ENCODE measurements at regions not wholly inside any gene's neighbourhood (a gene's known extent, or its start where the extent isn't known, plus 50 kb on each side); places are given as distances from the start of the nearest gene placed in this dataset.
"Not testable (repeated sequence)": the region's sequence is repeated elsewhere in the genome, so short reads cannot be mapped to it uniquely, and the experiment has no call there.

DNA sequence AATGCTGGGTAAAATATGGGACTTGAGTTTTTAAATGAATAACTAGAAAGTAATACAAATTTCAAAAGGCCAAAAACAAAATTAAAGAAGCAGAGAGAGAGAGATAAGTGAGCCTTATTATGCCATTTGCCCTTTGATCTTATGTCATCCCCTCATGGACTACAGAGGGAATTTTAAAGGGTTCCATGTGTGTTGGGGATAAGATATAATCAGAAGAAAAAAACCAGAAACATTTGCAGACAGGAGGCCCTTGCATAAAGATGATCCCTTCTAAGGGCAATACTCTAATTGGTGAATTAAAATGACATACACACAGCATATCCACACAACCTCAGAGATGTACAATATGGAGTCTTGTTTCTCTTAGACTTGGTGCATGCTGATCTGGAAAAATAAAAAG lies 406.6 kb upstream of the LARGE1 start:
- DNase-seq, result no peak

DNA sequence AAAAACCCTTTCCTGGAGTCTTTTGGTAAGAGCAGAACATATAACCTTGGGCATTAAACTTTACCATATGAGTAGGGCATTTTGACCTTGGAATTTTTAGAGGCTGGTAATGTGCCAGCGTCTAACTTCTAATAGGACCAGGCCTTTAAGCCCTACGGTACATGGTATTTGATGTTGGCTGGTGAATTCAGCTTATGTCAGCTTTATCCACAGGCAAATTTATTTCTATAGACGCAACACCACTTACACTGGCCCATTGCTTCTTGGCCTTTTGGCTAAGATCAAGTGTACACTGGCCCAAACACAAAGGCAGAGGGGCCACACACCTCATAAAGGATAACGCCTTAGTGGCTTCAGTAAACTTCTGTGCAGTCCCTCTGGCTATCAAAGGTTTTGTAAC lies 410.2 kb upstream of the LARGE1 start:
- no peak for DNase-seq

DNA sequence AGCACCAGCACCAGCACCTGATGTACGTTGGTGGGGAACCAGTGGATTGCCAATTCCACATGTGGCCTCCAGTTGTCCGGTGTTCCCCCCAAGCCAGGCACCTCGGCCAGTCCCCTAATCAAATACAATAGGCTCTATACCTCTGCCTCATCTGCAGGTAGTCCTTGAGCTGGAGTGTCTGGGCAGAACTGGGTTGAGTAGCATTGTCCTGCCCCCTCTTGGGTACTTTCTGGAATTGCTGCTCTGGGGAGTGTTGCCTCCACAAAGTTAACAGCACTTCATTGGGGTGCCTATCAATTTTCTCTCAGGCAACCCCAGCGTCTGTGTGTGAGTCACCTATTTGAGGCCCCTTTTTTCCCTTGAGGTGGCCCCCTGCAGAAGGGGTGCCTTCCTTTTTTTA lies 413.0 kb upstream of the LARGE1 start:
- DNase-seq, result no peak

DNA sequence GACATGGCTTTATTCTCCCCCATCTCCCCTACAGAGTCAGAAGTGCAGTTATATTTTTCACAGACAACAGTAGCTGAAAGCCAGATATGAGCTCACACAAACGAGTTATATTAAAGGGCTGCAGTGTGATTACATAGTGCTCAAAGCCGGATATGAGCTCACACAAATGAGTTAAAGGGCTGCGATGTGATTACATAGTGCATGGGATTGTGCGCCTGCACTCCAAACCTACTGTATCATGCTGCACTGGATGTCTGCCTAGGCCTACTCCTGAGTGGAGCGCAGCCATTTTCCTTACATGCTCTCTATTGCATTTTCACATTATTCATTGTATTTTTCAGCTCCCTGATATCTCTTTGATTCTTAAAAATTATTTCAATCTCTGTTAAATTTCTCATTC lies 414.6 kb upstream of the LARGE1 start:
- no peak for DNase-seq

DNA sequence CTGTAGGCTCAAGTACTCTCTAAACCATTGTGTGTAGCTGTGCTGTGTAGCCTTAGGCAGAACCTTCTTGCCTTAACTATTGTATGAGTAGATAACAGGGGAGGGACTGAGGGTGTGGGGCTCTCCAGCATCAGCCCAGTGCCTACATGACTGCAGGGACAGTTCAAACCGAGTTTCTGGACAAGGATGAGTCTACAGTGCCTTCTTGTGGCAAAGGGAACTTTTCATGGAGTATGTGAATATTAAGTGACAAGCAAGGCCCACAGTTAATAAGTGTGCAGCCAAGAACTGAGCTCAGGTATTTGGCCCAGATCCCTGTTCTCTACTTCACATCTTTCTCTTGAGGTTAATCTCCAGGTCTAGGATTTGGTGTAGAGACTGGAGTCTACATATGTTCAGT lies 424.4 kb upstream of the LARGE1 start:
- no peak for DNase-seq

DNA sequence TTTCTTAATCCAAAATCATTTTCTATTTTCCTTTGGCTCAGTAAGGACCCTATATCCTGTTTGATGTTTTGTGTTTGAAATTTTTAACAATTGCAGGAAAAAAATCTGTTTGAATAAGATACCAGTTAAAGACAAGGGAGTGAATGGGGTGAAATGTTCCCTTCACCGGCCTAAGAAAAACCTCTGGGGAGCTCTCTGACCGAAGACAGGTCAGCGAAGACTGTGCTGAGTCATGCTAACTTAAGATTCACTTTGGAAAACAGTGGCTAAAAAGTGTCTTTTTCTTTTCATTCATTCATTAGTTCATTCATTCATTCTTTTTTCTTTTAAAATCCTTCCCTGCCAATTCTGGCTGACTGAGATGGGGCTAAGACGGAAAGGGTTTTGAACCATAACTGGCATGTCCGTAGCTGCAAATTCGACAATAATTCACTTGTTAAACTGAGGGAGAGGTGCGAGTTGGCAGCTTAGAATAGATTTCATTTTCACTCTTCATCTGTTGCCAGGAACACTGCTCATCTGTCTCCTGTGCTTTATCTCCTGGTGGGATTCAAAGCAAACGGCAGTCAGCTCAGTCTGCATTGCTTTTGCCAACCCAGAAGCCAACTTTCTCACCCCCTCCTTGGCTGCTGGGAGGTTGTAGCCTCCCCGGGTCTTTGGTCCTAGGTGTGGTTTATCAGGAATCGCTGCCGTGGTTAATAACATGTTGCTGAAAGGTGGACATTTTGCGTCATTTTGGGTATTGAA lies 434.0 kb upstream of the LARGE1 start:
- no peak for DNase-seq

DNA sequence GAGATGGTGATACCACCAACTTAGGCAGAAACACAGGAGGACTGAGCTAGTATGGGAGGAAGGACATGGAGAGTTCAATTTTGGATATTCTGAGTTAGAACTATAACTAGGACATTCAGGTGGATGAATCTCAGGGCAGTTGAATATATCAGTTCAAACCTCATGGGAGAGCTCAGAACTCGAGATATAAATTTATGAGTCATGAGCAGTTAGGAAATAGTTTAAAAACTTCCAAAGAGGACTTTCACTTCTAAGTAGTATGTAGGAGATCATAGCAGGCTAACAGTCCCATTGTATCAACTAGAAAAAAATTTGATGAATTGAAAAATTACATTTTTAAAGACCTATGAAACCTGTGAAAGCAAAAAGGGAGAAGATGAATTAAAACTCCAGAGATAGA lies 436.2 kb upstream of the LARGE1 start:
- DNase-seq, result no peak

DNA sequence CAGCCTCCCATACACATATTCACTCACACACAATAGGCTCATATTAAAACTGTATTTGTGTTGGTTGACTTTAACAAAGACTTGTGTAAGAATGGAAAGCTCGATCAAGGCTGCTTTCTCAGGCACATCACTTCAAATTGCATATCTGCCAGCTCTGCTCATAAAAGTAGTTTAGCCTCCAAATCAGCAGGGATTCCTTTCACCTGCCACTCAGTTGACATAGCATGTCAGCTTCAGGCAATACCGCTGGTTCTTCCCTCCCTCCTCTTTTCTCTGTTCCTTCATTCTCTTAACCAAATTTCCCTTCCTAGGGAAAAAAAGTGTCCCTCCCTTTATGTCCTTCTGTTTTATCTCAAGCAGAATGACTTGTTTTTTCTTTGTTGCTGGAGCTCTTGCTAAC lies 450.4 kb upstream of the LARGE1 start:
- no peak for DNase-seq

DNA sequence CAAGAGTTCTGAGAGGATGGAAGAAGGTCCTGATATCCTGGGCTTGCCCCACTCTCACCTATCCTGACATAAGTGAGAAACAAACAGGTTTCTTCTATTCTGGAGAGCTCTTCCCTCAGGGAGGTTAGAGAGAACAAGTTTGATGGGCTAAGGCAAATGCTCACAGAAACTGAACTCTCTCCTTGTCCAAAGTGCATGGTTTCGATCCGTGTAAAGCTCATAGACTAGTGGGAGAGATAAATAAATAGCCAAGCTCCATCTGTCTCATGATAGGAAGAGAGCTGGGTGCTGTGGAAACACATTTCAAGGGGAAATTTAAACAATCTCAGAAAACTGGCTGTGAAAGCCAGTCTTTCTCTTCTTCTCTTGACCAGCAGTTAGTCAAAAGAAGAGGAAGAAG lies 459.5 kb upstream of the LARGE1 start:
- no peak for DNase-seq

DNA sequence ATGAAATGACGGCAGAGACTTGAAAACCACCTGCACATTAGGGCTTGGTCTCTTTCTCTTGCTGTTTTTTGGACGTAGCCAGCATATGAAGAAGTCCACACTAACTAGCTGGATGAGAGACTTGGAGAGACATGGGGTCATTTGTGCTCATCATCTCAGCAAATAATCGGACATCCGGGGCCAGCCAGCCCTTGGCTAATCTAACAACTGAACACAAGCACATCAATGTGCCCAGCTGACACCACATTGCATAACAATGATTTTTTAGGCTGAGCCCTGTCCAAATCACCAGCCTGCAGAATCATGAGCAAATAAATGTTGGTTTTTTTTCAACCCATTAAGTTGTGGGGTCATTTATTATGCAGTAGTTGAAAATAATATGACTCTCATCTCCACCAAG lies 460.3 kb upstream of the LARGE1 start:
- DNase-seq, result no peak

DNA sequence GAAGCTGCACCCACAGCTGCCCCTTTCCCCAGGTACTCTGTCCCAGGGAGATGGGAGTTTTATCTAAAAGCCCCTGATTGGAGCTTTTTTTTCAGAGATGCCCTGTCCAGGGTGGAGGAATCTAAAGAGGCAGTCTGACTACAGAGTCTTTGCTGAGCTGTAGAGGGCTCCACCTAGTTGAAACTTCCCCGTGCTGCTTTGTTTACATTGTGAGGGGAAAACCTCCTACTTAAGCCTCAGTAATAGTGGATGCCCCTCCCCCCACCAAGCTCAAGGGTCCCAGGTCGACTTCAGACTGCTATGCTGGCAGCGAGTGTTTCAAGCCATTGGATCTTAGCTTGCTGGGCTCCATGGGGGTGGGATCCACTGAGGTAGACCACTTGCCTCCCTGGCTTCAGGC lies 470.1 kb upstream of the LARGE1 start:
- DNase-seq, result no peak

DNA sequence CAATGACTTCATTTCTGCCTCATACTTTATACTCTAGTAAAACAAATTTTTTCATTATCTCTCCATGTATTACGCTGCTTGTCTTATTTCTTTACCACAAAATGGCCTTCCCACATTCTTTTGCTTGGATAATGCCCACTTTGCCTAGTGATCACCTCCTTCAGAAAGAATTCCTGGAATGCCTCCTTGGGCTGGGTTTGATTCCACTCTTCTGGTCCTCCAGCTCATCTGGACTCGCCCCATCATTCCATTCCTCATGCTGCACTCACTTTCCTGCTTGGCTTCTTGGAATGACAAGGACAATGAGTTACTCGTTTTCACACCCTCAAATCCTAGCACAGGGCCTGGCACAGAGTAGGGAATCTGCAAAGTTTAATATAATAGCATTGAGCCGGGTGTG lies 475.1 kb upstream of the LARGE1 start:
- no peak for DNase-seq

DNA sequence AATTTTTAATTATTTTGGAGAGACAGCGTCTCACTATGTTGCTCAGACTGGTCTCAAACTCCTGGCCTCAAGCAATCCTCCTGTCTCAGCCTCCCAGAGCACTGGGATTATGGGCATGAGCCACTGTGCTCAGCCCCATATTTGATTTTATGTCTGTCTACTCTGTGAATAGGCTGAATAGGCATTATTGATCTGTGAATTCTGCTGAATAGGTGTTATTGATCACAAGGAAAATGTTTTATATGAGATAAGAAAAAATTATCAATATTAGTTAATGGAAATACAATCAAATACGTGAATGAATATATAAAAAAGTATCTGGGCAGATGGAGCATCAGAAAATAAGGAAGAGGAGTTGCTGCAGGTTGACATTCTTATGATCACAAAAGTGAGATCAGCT lies 483.4 kb upstream of the LARGE1 start:
- no peak for DNase-seq

DNA sequence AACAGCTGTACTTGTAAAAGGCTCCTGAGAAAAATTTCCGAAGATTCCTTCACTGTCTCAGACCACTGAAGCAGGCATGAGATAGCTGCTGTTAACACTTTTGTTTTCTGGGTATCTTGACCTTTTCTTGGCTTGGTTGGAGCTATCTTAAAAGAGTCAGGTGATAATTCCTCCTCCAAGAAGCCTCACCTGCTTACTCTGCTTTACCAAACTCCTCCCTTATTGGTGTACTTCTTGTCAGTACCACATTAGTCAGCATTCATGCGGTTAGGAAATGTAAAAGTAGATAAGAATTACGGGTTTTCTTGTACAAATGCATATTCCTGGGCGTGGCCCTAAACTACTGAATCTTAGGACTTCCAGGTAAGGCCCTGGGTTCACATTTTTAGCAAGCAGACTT lies 489.8 kb upstream of the LARGE1 start:
- DNase-seq, result no peak

DNA sequence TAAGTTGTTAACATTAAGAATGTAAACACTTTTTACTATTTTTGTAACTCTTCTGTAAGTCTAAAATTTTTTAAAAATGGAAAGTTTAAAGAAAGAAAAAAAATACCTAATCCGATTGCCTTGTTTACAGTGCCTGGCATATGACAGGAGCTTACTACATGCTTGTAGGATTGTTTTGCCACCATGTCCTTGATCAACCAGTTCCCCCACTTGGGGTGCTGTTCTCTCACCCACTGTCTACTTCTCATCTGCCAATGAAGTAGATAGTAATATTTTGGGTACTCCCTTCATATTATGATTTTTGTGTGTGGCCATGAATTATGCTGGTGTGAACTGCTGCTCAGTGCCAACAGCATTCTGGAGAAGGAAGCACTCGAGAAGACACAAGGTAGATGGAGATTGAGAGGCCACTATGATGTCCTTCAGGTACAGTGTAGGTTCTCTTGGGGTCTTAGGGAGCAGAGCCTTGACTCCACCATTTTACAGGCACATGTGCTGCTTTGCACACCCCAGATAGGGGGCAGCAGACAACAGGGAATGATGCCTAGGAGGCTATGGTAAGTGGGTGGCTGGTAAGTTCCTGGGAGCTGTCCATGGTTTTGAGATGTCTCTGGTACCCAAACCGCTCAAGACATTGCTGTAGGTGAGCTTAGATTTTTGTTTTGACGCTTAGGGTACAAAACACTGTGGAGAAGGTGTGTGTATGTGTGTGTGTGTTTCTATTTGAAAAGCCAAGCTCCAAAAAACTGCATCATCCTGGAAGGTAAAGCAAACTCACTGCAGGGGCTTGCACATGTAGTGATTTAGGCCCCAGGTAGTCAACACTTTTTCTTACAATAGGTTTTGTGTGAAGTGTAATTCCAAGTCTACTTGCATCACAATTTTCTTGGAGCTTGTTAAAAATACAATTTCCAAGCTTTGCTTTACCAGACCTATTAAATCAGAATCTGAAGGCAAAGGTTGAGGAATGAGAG lies 494.5 kb upstream of the LARGE1 start:
- peak; percentile 50 for DNase-seq

DNA sequence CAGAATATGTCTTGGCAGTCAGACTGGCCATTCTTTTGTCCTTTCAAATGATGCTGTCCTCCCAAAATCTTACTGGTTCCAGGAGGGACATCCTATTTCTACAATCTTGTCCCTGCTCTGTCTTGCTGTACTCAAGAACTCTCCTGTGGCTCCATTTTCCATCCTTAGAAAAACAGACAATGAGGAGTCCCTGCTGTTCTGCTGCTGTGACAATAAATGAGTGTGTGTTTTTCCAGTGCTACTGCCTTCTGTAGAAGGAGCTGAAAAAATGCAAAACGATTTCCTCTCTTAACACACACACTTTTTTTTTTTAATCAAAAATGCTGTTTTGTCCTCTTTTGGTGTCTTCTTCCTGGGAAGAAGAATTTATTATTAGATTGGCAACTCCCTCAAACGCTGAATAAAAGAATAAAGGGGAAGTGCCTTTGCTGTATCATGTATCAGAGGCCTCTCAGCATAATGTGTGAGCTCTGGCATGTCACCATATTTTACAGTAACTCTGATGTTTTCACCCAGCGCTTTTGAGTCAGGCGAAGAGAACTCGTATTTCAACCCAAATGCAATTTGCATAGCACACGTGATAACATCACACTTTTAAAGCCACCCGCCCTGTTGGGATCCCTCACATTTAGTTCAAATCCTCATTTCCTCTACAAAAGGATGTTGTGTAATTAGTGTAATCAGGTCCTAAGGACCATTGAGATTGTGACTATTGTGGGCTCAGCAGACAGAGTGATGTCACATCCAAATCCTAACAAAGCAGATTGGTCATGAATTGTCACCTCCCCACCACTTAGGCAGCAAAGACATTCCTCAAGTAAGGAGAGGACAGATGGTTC lies 496.0 kb upstream of the LARGE1 start:
- no peak for DNase-seq

DNA sequence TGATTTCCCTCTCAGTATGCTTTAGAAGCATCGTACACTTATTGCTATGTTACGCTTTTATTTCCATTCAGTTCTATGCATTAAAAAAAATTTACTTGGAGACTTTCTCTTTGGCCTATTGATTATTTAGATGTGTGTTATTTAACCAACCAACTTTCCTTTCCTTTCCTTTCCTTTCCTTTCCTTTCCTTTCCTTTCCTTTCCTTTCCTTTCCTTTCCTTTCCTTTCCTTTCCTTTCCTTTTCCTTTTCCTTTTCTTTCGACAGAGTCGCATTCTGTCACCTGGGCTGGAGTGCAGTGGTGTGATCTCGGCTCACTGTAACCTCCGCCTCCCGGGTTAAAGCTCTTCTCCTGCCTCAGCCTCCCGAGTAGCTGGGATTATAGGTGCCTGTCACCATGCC lies 502.7 kb upstream of the LARGE1 start:
- not testable (repeated sequence) for DNase-seq

DNA sequence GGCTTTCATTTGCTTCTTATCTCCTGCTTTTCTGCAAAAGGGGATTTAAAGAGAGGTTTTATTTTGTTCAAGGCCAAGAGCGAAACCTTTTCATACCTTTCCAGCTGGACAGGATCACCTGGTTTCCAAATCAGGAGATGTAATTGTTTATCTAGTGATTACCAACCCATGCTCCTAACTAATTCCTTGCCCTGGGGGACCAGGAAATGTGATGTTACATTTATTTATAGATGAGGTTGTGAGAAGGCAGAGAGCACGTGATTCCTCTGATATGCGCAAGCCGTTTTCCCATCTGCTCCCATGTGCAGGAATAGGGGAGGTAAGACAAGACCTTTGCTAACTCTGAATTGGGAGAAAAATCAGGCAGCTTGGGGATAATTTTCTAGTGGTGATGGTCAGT lies 507.2 kb upstream of the LARGE1 start:
- no peak for DNase-seq

DNA sequence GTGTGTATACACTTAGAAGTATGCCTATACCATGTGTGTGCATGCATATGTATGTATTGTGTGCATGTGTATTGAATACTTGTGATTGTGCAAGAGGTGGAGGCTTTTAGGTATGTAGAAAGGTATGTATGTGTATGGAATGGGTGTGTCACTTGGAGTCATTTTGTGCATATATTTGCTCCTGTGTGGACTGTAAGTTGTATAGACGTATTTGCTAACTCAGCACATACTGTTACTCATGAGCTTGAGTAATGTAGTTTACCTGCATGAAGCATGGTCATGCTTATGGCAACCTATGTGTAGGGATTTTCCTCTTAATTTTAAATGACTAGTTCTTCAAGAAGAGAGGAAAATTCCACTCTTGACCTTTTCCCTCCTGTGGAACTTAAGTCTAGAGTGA lies 507.6 kb upstream of the LARGE1 start:
- no peak for DNase-seq

DNA sequence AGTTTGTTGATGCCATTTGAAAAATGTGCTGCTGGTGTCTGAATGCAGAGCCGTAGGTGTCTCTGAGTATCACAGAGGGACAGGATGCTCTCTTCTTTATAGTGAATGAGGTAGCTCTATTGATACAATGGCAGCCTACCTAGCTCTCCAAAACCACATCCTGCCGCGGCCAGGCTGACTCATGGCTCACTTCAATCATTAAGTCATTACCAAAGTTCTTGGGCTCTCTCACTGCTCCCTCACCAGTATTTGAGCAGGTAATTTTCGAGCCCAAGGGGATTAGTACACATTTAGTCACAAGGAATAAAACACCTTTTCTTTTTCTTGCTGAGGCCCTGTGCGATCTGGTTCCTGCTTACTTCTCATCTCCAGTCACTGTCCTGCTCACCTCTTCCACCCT lies 509.0 kb upstream of the LARGE1 start:
- peak; percentile 9 for DNase-seq

DNA sequence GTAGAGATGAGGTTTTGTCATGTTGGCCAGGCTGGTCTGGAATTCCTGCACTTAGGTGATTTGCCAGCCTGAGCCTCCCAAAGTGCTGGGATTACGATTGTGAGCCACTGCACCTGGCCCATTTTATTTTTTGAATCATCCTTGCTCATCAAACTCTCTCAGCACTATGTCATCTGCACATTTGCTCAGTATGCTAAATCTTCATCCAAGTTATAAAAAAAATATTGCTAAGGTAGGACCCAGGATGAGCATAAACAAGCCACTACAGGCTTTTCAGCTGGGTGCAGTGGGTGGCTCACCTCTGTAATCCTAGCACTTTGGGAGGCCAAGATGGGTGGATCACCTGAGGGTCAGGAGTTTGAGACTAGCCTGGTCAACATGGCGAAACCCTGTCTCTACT lies 510.1 kb upstream of the LARGE1 start:
- no peak for DNase-seq

DNA sequence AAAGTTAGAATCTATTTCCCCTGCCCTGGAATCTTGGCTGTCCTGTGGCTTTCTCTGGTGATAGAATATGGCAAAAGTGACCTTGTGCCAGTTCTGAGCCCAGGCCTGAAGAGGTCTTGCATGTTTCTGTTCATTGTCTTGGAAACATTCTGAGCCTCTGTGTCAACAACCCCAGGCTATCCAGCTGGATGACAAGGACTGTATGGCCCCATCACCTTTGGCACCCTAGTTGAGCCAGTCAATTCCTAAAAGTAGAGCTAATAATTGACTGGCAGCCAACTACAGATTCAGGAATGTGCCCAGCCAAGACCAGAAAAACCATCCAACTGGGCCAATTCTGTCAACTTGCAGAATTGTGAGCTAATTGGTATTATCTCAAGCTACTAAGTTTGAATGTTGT lies 514.1 kb upstream of the LARGE1 start:
- no peak for DNase-seq

DNA sequence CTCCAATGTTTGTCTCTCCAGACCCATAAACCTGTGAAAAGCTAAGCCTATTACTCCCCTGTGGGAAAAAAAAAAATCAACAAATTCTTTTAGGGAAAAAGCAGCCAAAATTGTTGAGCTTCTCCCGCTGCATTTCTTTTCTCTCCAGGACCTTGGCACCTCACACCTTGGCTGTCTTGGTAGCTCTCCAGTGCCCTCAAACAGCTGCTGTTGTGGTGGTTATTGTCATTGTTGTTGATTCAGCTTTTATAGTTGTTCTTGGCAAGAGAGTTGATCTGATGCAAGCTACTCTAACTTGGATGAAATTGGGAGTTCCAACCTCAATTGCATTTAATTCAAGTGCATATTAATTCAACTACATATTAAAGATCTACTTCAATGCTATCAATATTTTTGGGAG lies 516.9 kb upstream of the LARGE1 start:
- no peak for DNase-seq
